Mammary epithelial cell (primary cell): ENCODE measurements at regions not wholly inside any gene's neighbourhood (a gene's known extent, or its start where the extent isn't known, plus 50 kb on each side); places are given as distances from the start of the nearest gene placed in this dataset.

ENCODE experiments used
- EZH2 ChIP-seq: IDR thresholded peaks from 2 replicates; pipeline ENCODE4 v1.6.1; 2012; ENCODE audit warnings: low read length, inconsistent platforms, borderline replicate concordance
- TF ChIP-seq, protein P1 (sequence below), 2 donors: IDR thresholded peaks in 1 of 2; conservative IDR thresholded peaks in 1 of 2; 2 replicates each; pipeline ENCODE4 v1.5.1; 2011 to 2012; ENCODE audit warnings: inconsistent platforms in 2 of 2, low read length in 2 of 2, mild to moderate bottlenecking in 2 of 2, control low read depth in 1 of 2, low read depth in 1 of 2; ENCODE audit not compliant: insufficient read depth in 1 of 2; ENCODE audit errors: extremely low read depth in 1 of 2

DNA sequence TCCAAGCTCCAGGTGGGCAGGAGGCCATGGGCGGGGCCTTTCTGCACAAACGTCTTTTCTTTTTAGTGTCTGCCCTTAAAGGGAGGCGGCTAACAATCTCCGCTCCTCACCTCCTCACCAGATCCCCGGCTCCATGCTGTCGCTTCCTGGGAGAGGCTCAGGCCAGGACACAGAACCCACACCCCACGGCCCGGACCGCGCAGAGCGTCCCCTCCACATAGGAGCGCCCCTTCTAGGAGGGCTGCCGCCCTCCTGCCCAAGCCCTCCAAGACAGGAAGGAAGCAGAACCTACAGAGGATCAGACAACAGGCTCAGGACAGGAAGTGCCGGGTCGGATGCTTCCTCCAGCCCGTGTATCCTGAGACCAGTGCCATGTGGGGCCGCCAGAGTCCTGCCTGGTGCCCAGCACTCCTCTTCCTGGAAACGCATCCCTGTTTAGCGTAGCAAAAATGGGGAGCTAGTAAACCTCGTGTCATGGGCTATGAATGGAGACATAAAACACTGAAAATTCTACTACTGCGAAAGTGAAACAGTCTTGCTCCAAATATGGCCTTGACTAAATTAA is 83.2 kb upstream of the ATP10A start:
- TF ChIP-seq, protein P1, sequence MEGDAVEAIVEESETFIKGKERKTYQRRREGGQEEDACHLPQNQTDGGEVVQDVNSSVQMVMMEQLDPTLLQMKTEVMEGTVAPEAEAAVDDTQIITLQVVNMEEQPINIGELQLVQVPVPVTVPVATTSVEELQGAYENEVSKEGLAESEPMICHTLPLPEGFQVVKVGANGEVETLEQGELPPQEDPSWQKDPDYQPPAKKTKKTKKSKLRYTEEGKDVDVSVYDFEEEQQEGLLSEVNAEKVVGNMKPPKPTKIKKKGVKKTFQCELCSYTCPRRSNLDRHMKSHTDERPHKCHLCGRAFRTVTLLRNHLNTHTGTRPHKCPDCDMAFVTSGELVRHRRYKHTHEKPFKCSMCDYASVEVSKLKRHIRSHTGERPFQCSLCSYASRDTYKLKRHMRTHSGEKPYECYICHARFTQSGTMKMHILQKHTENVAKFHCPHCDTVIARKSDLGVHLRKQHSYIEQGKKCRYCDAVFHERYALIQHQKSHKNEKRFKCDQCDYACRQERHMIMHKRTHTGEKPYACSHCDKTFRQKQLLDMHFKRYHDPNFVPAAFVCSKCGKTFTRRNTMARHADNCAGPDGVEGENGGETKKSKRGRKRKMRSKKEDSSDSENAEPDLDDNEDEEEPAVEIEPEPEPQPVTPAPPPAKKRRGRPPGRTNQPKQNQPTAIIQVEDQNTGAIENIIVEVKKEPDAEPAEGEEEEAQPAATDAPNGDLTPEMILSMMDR (conservative IDR thresholded peaks at IDR 0.05 in 1 of 2, IDR thresholded peaks at IDR 0.05 in 1 of 2; ENCODE audit: extremely low read depth in 1 of 2, insufficient read depth in 1 of 2, low read depth in 1 of 2, low read length in 2 of 2), result no peak
- TF ChIP-seq EZH2, result no peak
